ENCODE measurements at regions not wholly inside any gene's neighbourhood (a gene's known extent, or its start where the extent isn't known, plus 50 kb on each side); places are given as distances from the start of the nearest gene placed in this dataset.

DNA sequence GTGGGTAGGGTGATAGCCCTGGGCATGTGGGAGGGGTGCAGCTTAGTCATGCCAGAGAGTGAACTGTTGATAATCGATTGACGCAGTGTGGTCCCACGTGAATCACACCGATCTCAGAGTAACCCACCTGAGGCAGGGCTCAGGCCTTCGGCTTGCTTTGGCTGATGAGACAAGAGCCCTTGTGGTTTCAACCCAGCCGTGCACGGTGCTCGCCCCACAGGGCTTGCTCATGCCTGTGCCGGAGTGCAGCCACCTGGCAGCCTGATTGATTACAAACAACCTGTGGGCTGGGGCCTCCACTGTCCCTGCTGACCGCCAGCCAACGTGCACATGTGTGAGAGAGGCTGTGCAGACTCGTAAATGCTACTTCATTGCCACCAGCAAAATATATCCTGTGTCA is 144.9 kb upstream of the ADARB2 start:
- TF ChIP-seq, protein P1, sequence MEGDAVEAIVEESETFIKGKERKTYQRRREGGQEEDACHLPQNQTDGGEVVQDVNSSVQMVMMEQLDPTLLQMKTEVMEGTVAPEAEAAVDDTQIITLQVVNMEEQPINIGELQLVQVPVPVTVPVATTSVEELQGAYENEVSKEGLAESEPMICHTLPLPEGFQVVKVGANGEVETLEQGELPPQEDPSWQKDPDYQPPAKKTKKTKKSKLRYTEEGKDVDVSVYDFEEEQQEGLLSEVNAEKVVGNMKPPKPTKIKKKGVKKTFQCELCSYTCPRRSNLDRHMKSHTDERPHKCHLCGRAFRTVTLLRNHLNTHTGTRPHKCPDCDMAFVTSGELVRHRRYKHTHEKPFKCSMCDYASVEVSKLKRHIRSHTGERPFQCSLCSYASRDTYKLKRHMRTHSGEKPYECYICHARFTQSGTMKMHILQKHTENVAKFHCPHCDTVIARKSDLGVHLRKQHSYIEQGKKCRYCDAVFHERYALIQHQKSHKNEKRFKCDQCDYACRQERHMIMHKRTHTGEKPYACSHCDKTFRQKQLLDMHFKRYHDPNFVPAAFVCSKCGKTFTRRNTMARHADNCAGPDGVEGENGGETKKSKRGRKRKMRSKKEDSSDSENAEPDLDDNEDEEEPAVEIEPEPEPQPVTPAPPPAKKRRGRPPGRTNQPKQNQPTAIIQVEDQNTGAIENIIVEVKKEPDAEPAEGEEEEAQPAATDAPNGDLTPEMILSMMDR (conservative IDR thresholded peaks at IDR 0.05; ENCODE audit: low read length), result no peak
- TF ChIP-seq EZH2phosphoT487 (IDR thresholded peaks at IDR 0.05; ENCODE audit: borderline replicate concordance, low read depth, low read length), result no peak
